ENCODE measurements at regions not wholly inside any gene's neighbourhood (a gene's known extent, or its start where the extent isn't known, plus 50 kb on each side); places are given as distances from the start of the nearest gene placed in this dataset.
A peak's percentile ranks its signal among the peaks of the same experiment; 100 is the strongest.

DNA sequence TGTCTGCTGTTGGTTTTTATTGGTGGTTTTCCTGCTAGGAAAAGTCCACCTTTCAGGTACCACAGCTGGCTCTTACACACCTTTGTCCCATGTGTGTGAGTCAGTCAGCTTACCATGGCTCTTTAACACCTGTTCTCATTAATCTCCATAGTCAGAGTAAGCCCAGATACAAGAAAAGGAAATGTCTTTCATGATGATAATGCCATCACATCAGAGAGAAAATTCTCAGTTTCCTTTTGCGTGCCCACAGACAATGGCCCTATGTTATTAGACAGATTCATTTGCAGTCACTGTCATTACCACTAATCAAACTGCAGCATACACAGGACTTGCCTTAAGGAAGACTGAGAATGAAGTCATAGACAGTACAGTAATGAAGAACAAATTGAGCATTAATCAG lies 1583.6 kb upstream of the LRRTM3 start:
- Histone ChIP-seq H3K27ac (no peak overlapping the region), H3K4me3 (no peak overlapping the region), H3K4me1 (replicated peaks in 1 of 2) (no peaks in the 10 kb centered on the region)
- ATAC-seq (replicated peaks in 6 of 8) = peak in 2 of 8 experiments; percentile 49 to 55
- in situ Hi-C loops (cut with MboI; ENCODE audit: low pct_unique_long_range_greater_than_20kb in 2 of 9, low sequenced_read_pairs in 9 of 9, unreplicated experiment in 9 of 9) = no loop called here
- 0 to 100% (median 73%) methylated on average over 1 of the region's 1 CpG; no CpG with 5 or more reads in 4 of the 10 experiments for WGBS, 10 experiments

DNA sequence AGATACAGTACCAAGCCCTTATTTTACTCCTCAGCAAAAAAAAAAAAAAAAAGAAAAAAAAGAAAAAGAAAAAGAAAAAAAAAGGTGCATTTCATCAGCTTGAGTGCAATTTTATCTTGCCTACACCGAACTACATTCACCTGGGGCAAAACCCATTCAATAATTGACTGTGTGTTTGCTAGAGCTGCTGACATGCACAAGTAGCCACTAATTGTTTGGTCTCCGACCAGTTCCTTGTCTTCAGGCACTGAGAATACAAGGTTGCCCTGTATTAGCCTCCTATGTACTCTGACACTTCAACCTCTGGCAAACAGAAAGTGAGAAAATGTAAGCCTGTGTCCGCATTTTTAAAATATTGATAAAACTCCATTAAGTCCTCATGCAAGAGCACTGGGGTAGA lies 1579.4 kb upstream of the LRRTM3 start:
- ATAC-seq (replicated peaks in 6 of 8) = peak in 2 of 8 experiments; percentile 15 to 77
- WGBS, 10 experiments = 4 to 94% (median 60%) methylated on average over 2 to 3 of the region's 3 CpGs; no CpG with 5 or more reads in 1 of the 10 experiments
- H3K27ac ChIP-seq = no peak overlapping the region
- in situ Hi-C loops (cut with MboI; ENCODE audit: low pct_unique_long_range_greater_than_20kb in 2 of 9, low sequenced_read_pairs in 9 of 9, unreplicated experiment in 9 of 9) = no loop called here
- H3K4me1 ChIP-seq (replicated peaks in 1 of 2) = no peaks in the 10 kb centered on the region
- H3K4me3 ChIP-seq = no peak overlapping the region

DNA sequence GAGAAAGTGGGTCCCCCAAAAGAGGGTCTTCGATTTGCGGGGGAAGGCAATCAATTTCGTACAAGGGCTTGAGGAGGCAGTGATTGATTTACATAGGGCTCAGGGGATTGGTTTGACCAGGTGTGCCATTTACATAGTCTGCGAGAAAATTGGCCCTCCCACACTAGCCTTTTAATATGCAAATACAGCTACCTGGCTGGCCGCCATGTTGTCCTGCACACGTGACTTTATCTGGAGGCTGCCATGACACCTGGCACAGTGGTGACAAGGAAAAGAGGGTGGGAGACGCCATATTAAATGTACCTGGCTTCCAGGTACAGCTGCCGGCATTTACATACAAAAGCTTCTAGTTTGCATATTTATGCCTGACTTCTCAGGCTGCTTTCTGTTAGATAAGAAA lies 1577.2 kb upstream of the LRRTM3 start:
- in situ Hi-C loops (cut with MboI; ENCODE audit: low pct_unique_long_range_greater_than_20kb in 2 of 9, low sequenced_read_pairs in 9 of 9, unreplicated experiment in 9 of 9) = no loop called here
- no peak for ATAC-seq (replicated peaks in 6 of 8)
- WGBS, 10 experiments = 21 to 100% (median 79%) methylated on average over 1 to 8 of the region's 8 CpGs; no CpG with 5 or more reads in 1 of the 10 experiments

DNA sequence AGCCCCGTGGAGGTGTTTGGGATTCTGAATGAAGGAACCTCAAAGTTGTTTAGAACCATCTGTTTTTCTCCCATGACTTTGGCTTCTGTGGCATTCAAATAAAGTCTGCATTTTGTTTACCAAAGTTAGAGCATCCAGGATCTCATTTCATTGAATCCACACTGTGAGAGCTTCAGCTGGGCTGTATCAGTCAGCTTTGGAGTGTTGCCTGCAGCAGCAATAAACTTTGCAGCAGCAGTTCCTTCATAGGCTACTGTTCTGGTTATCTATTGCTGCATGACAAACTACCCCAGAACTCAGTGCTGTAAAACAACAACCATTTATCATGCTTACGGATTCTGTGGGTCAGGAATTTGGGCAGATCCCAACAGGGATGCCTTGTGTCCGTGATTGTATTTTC lies 1575.2 kb upstream of the LRRTM3 start:
- H3K27ac ChIP-seq = no peak overlapping the region
- H3K4me1 ChIP-seq (replicated peaks in 1 of 2) = no peaks in the 10 kb centered on the region
- ATAC-seq (replicated peaks in 6 of 8) = no peak
- H3K4me3 ChIP-seq = no peak overlapping the region
- in situ Hi-C loops (cut with MboI; ENCODE audit: low pct_unique_long_range_greater_than_20kb in 2 of 9, low sequenced_read_pairs in 9 of 9, unreplicated experiment in 9 of 9) = no loop called here
- 0 to 86% (median 60%) methylated on average over 1 to 3 of the region's 3 CpGs; no CpG with 5 or more reads in 1 of the 10 experiments for WGBS, 10 experiments

More for the DNA sequence above, 1577.2 kb upstream of the LRRTM3 start:
- H3K27ac ChIP-seq = no peak overlapping the region
- no peaks in the 10 kb centered on the region for H3K4me1 ChIP-seq (replicated peaks in 1 of 2)
- no peak overlapping the region for H3K4me3 ChIP-seq

DNA sequence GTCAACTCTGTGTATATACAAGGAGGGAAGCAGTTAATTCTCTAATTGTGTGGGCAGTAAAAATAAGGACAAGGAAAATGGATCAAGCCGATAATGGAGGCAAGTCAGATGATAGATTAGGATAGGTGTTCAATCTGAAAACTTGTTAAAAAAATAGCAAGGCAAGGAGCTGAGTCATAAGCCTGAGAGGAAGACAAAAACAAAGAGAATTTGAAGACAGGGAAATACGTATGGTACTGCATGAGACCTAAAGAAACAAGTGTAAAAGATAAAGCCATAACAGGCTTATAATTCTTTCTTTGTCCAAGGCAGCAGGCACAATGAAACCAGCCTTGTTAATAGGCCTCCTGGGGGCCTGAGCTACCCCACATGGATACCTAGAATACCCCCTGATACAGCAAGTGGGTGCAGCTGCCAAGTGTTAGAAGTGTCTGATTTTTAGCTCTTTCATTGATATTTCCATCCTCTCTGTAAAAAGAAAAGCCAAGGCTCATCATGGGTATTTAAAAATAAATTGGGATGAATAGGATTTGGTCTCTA lies 1570.6 kb upstream of the LRRTM3 start:
- no peak for ATAC-seq (replicated peaks in 6 of 8)
- no peaks in the 10 kb centered on the region for H3K4me1 ChIP-seq (replicated peaks in 1 of 2)
- 0 to 93% (median 60%) methylated on average over 2 of the region's 2 CpGs; no CpG with 5 or more reads in 1 of the 10 experiments for WGBS, 10 experiments
- no peak overlapping the region for H3K27ac ChIP-seq
- no peak overlapping the region for H3K4me3 ChIP-seq
- in situ Hi-C loops (cut with MboI; ENCODE audit: low pct_unique_long_range_greater_than_20kb in 2 of 9, low sequenced_read_pairs in 9 of 9, unreplicated experiment in 9 of 9) = no loop called here

DNA sequence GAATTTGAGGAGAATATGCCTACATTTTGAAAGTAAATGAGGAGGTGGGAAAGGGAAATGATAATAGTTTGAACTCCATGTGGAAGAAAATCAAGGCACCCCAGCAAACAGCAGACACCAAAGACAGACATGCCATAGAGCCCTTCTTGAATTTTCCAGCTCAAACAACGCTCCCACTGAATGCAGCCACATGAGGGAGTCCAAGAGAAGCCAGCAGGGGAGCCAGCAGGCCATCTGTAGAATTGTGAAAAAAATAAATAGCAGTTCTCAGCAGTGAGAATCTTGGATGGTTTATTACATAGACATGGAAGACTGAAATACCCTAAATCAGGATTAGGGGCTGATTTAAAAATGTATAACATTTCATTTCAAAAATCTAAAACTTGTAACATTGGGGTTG lies 1567.3 kb upstream of the LRRTM3 start:
- peak in 1 of 8 experiments; percentile 52 for ATAC-seq (replicated peaks in 6 of 8)
- 0 to 60% (median 34%) methylated on average over 1 of the region's 1 CpG; no CpG with 5 or more reads in 4 of the 10 experiments for WGBS, 10 experiments
- Histone ChIP-seq H3K27ac (no peak overlapping the region), H3K4me1 (replicated peaks in 1 of 2) (no peaks in the 10 kb centered on the region), H3K4me3 (no peak overlapping the region)
- in situ Hi-C loops (cut with MboI; ENCODE audit: low pct_unique_long_range_greater_than_20kb in 2 of 9, low sequenced_read_pairs in 9 of 9, unreplicated experiment in 9 of 9) = no loop called here

DNA sequence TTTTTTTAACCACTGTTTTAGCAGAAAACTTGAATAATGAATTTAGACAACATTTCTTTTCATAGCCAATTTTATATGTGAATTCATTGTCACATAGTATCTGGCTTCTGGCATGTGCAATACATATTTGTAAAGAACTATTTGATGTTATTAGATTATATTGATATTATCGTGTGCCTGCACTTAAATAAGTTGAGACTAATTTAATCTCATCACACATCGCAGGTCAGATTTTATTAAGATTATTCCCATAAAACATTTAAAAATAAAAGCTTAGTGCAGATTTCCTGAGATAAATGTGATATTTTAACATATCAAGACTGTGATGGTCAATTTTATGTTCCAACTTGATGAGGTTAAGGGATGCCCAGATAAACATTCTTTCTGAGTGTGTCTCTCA lies 1565.3 kb upstream of the LRRTM3 start:
- in situ Hi-C loops (cut with MboI; ENCODE audit: low pct_unique_long_range_greater_than_20kb in 2 of 9, low sequenced_read_pairs in 9 of 9, unreplicated experiment in 9 of 9) = no loop called here
- H3K27ac ChIP-seq = no peak overlapping the region
- H3K4me3 ChIP-seq = no peak overlapping the region
- H3K4me1 ChIP-seq (replicated peaks in 1 of 2) = no peaks in the 10 kb centered on the region
- 33 to 100% (median 77%) methylated on average over 1 to 2 of the region's 2 CpGs; no CpG with 5 or more reads in 1 of the 10 experiments for WGBS, 10 experiments
- ATAC-seq (replicated peaks in 6 of 8) = no peak

DNA sequence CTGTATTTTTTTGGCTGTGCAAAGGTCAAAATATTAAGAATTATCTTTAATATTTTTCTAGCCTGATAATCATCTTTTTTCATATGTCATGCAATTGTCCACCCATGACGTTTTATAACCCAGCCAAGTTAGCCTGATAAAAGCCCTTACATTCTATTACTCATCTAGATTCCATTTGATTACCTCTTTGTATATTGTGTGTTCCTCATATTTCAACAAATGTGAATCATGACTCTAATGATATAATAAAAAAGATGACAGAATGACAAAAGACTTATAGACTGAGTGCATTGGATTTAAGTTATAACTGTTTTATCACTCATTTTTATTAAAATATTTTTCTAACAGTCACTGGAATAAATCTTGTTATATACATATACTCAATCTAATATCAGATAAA lies 1560.0 kb upstream of the LRRTM3 start:
- ATAC-seq (replicated peaks in 6 of 8) = no peak
- no peaks in the 10 kb centered on the region for H3K4me1 ChIP-seq (replicated peaks in 1 of 2)
- 0 to 91% (median 58%) methylated on average over 1 of the region's 1 CpG for WGBS, 10 experiments
- no peak overlapping the region for H3K4me3 ChIP-seq
- in situ Hi-C loops (cut with MboI; ENCODE audit: low pct_unique_long_range_greater_than_20kb in 2 of 9, low sequenced_read_pairs in 9 of 9, unreplicated experiment in 9 of 9) = no loop called here
- H3K27ac ChIP-seq = no peak overlapping the region

DNA sequence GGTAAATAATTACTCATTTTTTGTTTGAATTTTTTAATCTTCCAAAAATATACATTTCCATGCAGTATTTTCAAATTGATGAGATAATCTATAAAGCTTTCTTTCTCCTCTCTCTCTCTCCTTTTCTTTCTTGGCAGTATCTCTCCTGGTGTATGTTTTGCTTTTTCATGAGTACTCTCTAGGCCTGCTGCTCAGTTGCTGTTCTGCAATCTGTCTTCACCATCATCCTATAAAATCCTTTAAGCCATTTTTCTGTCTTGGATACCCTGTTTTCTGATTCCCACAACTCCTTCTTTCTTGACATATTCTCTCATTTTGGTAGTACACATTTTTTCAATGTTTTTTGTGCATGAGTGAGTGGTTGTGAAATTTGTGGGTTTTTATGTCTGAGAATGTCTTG lies 1558.1 kb upstream of the LRRTM3 start:
- H3K4me3 ChIP-seq = no peak overlapping the region
- ATAC-seq (replicated peaks in 6 of 8) = no peak
- in situ Hi-C loops (cut with MboI; ENCODE audit: low pct_unique_long_range_greater_than_20kb in 2 of 9, low sequenced_read_pairs in 9 of 9, unreplicated experiment in 9 of 9) = no loop called here

DNA sequence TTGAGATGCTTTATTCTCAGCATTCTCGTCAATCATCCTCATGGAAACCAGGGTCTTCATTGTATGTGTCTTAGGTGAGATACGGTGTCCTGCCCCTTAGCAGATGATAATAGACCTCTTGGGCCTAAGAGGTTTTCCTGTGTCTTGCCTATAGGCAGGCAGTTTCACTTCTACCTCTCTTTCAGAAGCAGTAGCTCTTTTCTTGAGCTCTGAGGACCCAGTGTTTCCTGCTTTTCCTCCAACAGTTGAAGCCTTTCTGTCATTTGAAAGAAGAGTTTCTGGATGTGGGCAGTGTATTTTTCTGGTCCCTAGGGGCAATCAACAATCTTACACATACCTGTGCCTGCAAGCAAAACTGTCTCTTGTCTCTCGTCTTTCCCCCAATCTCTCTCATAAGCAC lies 1550.3 kb upstream of the LRRTM3 start:
- no peak for ATAC-seq (replicated peaks in 6 of 8)
- Histone ChIP-seq H3K4me1 (replicated peaks in 1 of 2) (no peaks in the 10 kb centered on the region), H3K4me3 (no peak overlapping the region), H3K27ac (no peak overlapping the region)
- WGBS, 10 experiments = 18 to 100% (median 73%) methylated on average over 1 to 3 of the region's 3 CpGs; no CpG with 5 or more reads in 1 of the 10 experiments
- in situ Hi-C loops (cut with MboI; ENCODE audit: low pct_unique_long_range_greater_than_20kb in 2 of 9, low sequenced_read_pairs in 9 of 9, unreplicated experiment in 9 of 9) = no loop called here

More for the DNA sequence above, 1558.1 kb upstream of the LRRTM3 start:
- Histone ChIP-seq H3K27ac (no peak overlapping the region), H3K4me1 (replicated peaks in 1 of 2) (no peaks in the 10 kb centered on the region)

DNA sequence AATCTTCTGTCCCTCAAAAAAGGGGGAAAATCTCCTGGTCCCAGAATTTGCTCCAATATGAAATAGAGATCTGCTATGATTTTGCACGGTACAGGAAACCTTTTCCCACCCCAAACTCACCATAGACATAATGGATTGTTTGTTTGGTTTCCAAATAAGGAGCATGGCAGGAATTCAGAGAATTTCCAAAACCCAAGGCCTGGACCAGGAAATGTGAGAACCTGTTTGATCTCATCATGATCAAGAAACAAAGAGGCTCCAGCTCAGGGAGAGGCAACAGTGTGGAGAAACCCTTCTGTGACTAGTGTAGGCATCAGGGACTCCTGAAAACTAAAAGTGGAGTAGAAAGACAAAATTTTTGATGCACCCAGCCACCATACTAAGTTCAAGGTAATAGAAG lies 1548.1 kb upstream of the LRRTM3 start:
- H3K4me3 ChIP-seq = no peak overlapping the region
- in situ Hi-C loops (cut with MboI; ENCODE audit: low pct_unique_long_range_greater_than_20kb in 2 of 9, low sequenced_read_pairs in 9 of 9, unreplicated experiment in 9 of 9) = no loop called here
- 20 to 83% (median 45%) methylated on average over 1 of the region's 1 CpG; no CpG with 5 or more reads in 6 of the 10 experiments for WGBS, 10 experiments
- no peak for ATAC-seq (replicated peaks in 6 of 8)
- H3K27ac ChIP-seq = no peak overlapping the region
- H3K4me1 ChIP-seq (replicated peaks in 1 of 2) = no peaks in the 10 kb centered on the region

DNA sequence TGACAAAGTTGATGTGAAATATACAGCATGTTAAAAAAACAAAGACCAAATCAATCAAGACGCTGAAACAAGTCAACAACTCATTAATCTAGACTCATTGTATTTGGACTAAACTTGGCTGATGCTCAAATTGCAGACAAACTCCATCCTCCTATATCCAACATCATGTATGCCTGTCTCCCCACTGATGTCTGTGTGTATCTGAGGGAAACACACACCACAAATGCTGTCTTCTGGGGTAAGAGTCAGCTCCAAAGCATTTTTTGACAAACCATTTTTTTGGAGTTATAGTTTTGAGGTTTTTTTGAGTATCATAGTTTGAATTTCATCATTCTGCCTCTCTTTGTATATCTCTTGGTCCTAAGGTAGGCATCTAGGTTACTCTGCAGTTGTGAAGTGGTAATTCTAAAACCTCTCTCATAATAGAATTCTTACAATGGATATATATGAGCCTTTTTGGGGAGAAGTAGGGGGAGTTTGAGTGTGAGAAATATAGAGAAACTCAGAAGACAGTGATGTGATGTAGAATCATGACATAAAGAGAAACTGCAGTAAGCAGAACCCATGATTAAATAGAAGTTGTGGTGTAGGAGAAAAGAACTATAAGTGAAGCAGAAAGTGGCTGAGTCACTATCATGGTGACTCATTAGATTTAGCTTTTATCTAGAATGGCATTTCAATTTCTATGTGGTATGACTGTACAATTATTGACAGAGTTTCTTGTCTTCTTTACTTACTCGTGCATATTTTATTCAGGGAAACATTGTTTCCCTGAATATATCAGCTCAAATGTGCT lies 1531.1 kb upstream of the LRRTM3 start:
- WGBS, 10 experiments = 0 to 89% (median 37%) methylated on average over 1 to 2 of the region's 2 CpGs; no CpG with 5 or more reads in 2 of the 10 experiments
- peak in 4 of 8 experiments; percentile 48 to 85 (median 64) for ATAC-seq (replicated peaks in 6 of 8)
- in situ Hi-C loops (cut with MboI; ENCODE audit: low pct_unique_long_range_greater_than_20kb in 2 of 9, low sequenced_read_pairs in 9 of 9, unreplicated experiment in 9 of 9) = no loop called here
- H3K4me3 ChIP-seq = no peak overlapping the region
- no peaks in the 10 kb centered on the region for H3K4me1 ChIP-seq (replicated peaks in 1 of 2)
- no peak overlapping the region for H3K27ac ChIP-seq

DNA sequence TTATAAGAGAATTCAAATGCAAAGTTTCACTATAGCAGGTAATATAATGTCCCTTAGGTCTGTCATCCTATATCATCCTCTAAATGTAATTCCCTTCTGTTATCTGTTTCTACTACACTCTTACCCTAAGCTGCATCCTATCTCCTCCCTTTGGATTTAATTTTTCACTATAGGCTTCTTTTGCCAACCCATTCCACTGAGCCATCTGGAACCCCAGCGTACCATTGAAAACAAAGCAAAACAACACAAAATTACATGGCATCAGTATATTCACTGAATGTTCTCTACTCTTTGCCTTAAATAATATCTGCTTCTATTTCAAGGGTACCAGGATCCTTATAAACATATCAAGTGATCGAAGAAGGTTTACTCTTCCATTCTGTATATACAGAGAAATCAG lies 1530.2 kb upstream of the LRRTM3 start:
- no peak overlapping the region for H3K4me3 ChIP-seq
- in situ Hi-C loops (cut with MboI; ENCODE audit: low pct_unique_long_range_greater_than_20kb in 2 of 9, low sequenced_read_pairs in 9 of 9, unreplicated experiment in 9 of 9) = no loop called here
- H3K27ac ChIP-seq = no peak overlapping the region
- WGBS, 10 experiments = 0 to 100% (median 89%) methylated on average over 1 to 2 of the region's 2 CpGs; no CpG with 5 or more reads in 1 of the 10 experiments
- ATAC-seq (replicated peaks in 6 of 8) = no peak
- no peaks in the 10 kb centered on the region for H3K4me1 ChIP-seq (replicated peaks in 1 of 2)

DNA sequence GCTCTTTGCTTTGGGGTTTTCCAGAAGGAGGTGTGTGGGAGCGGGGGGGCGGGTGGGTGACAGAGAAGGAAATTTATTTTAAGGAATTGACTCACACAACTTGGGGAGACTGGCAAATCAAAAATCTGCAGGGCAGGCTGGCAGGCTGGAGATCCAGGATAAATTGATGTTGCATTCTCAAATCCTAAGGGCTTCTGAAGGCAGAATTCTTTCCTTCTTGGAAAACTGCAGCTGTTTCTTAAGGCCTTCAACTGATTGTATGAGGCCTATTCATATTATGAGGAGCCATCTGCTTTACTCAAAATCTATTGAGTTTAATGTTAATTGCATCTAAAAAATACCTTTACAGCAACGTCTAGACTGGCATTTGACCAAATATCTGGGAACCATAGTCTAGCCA lies 1528.8 kb upstream of the LRRTM3 start:
- Histone ChIP-seq H3K4me1 (replicated peaks in 1 of 2) (no peaks in the 10 kb centered on the region), H3K4me3 (no peak overlapping the region), H3K27ac (no peak overlapping the region)
- no peak for ATAC-seq (replicated peaks in 6 of 8)
- in situ Hi-C loops (cut with MboI; ENCODE audit: low pct_unique_long_range_greater_than_20kb in 2 of 9, low sequenced_read_pairs in 9 of 9, unreplicated experiment in 9 of 9) = no loop called here
- 0 to 93% (median 17%) methylated on average over 1 to 2 of the region's 3 CpGs; no CpG with 5 or more reads in 5 of the 10 experiments for WGBS, 10 experiments

Measured in motor neuron (in vitro differentiated cells).